Left ventricle myocardium inferior (tissue), 1 donor: ENCODE measurements at regions not wholly inside any gene's neighbourhood (a gene's known extent, or its start where the extent isn't known, plus 50 kb on each side); places are given as distances from the start of the nearest gene placed in this dataset.

Experiments used
- DNase-seq: peaks from one replicate; pipeline ENCODE4 v3.0.0-alpha.2; 2020
- H3K27ac ChIP-seq: fragments of 200-600 bp; replicated peaks from 2 replicates; pipeline ENCODE4 v1.8.0; 2021
- H3K27me3 ChIP-seq: fragments of 200-600 bp; 2 replicates; pipeline ENCODE4 v1.8.0; 2021; ENCODE audit warnings: low read depth
- H3K36me3 ChIP-seq: fragments of 200-600 bp; 2 replicates; pipeline ENCODE4 v1.8.0; 2021
- H3K4me1 ChIP-seq: fragments of 200-600 bp; 2 replicates; pipeline ENCODE4 v1.8.0; 2021
- H3K4me3 ChIP-seq: fragments of 200-600 bp; 2 replicates; pipeline ENCODE4 v1.8.0; 2021; ENCODE audit warnings: mild to moderate bottlenecking, moderate library complexity
- H3K9me3 ChIP-seq: fragments of 200-600 bp; replicated peaks from 2 replicates; pipeline ENCODE4 v1.8.0; 2021
- CTCF ChIP-seq: fragments of 200-600 bp; IDR thresholded peaks from 2 replicates; pipeline ENCODE4 v1.8.0; 2021; ENCODE audit warnings: antibody characterized with exemption, mild to moderate bottlenecking, borderline replicate concordance
- intact Hi-C: fragments of 100-400 bp; cut with micrococcal nuclease; formaldehyde crosslinking; loops from one replicate; pipeline ENCODE4 v1.11.0; 2022
- donor health status: DM: no; HTN: yes; CAD: no; lungs with severe emphysema.

- no peaks in the 10 kb centered on the region for H3K9me3 ChIP-seq
- TF ChIP-seq CTCF, result no peak
- DNase-seq, result no peak
- intact Hi-C loops, result no loop called here
- H3K27ac ChIP-seq, result no peak overlapping the region
- H3K4me3 ChIP-seq, result no peak overlapping the region
- peaks cover 65% of the 10 kb centered on the region for H3K27me3 ChIP-seq
- H3K4me1 ChIP-seq, result no peaks in the 10 kb centered on the region
- no peaks in the 10 kb centered on the region for H3K36me3 ChIP-seq
Measured at GRCh38 chr2:104758199-104758620, 95.7 kb upstream of the POU3F3 start.

- Histone ChIP-seq H3K36me3 (no peaks in the 10 kb centered on the region), H3K27me3 (peaks cover 29% of the 10 kb centered on the region), H3K4me1 (no peaks in the 10 kb centered on the region), H3K9me3 (no peaks in the 10 kb centered on the region), H3K27ac (no peak overlapping the region), H3K4me3 (no peak overlapping the region)
- no peak for TF ChIP-seq CTCF
- DNase-seq, result no peak
- intact Hi-C loops, result no loop called here
Measured at GRCh38 chr2:104762031-104762430, 91.9 kb upstream of the POU3F3 start.

GRCh38 chr2:104766683-104767082 lies 87.2 kb upstream of the POU3F3 start:
- no peak for TF ChIP-seq CTCF
- H3K4me3 ChIP-seq, result no peak overlapping the region
- H3K27me3 ChIP-seq, result no peaks in the 10 kb centered on the region
- no peak overlapping the region for H3K27ac ChIP-seq
- no peaks in the 10 kb centered on the region for H3K36me3 ChIP-seq
- no peaks in the 10 kb centered on the region for H3K4me1 ChIP-seq
- no peak for DNase-seq
- H3K9me3 ChIP-seq, result peaks cover 15% of the 10 kb centered on the region
- intact Hi-C loops, result no loop called here

GRCh38 chr2:104768694-104769093 lies 85.2 kb upstream of the POU3F3 start:
- TF ChIP-seq CTCF, result no peak
- Histone ChIP-seq H3K4me3 (no peak overlapping the region), H3K9me3 (peaks cover 15% of the 10 kb centered on the region), H3K27ac (no peak overlapping the region), H3K4me1 (no peaks in the 10 kb centered on the region), H3K27me3 (no peaks in the 10 kb centered on the region), H3K36me3 (no peaks in the 10 kb centered on the region)
- intact Hi-C loops, result no loop called here
- DNase-seq, result no peak

GRCh38 chr2:104769096-104769495 lies 84.8 kb upstream of the POU3F3 start:
- no peak for DNase-seq
- Histone ChIP-seq H3K4me1 (no peaks in the 10 kb centered on the region), H3K4me3 (no peak overlapping the region), H3K36me3 (no peaks in the 10 kb centered on the region), H3K9me3 (peaks cover 15% of the 10 kb centered on the region), H3K27ac (no peak overlapping the region), H3K27me3 (no peaks in the 10 kb centered on the region)
- no peak for TF ChIP-seq CTCF
- intact Hi-C loops, result no loop called here

GRCh38 chr2:104772996-104773395 lies 80.9 kb upstream of the POU3F3 start:
- no peak for TF ChIP-seq CTCF
- Histone ChIP-seq H3K4me3 (no peak overlapping the region), H3K27me3 (no peaks in the 10 kb centered on the region), H3K4me1 (no peaks in the 10 kb centered on the region), H3K36me3 (no peaks in the 10 kb centered on the region), H3K27ac (no peak overlapping the region), H3K9me3 (peaks cover 15% of the 10 kb centered on the region)
- intact Hi-C loops, result no loop called here
- no peak for DNase-seq
